Ishikawa (cell line): ENCODE measurements at regions not wholly inside any gene's neighbourhood (a gene's known extent, or its start where the extent isn't known, plus 50 kb on each side); places are given as distances from the start of the nearest gene placed in this dataset.

Experiments used
- CEBPB ChIP-seq: IDR thresholded peaks from 2 replicates; pipeline ENCODE4 v1.6.1; 2012
- CREB1 ChIP-seq: IDR thresholded peaks from 2 replicates; pipeline ENCODE4 v1.6.1; 2012; ENCODE audit warnings: low read depth
- EP300 ChIP-seq: IDR thresholded peaks from 2 replicates; pipeline ENCODE4 v1.6.1; 2012; ENCODE audit warnings: borderline replicate concordance
- FOXM1 ChIP-seq: IDR thresholded peaks from 2 replicates; pipeline ENCODE4 v1.6.1; 2012; ENCODE audit warnings: low read depth, borderline replicate concordance
- NFIC ChIP-seq: IDR thresholded peaks from 2 replicates; pipeline ENCODE4 v1.6.1; 2012
- RAD21 ChIP-seq: IDR thresholded peaks from 2 replicates; pipeline ENCODE4 v1.6.1; 2012; ENCODE audit warnings: low read depth
- TAF1 ChIP-seq: IDR thresholded peaks from 2 replicates; pipeline ENCODE4 v1.6.1; 2012; ENCODE audit warnings: low read depth, mild to moderate bottlenecking
- TCF12 ChIP-seq: IDR thresholded peaks from 2 replicates; pipeline ENCODE4 v1.6.1; 2012; ENCODE audit warnings: low read depth
- TEAD4 ChIP-seq: IDR thresholded peaks from 2 replicates; pipeline ENCODE4 v1.6.1; 2012
- YY1 ChIP-seq: IDR thresholded peaks from 2 replicates; pipeline ENCODE4 v1.6.1; 2012; ENCODE audit warnings: low read depth
- TF ChIP-seq, protein P1 (sequence below): IDR thresholded peaks from 2 replicates; pipeline ENCODE4 v1.6.1; 2012; ENCODE audit warnings: low read depth, mild to moderate bottlenecking
- TF ChIP-seq, protein P2 (sequence below): IDR thresholded peaks from 2 replicates; pipeline ENCODE4 v1.6.1; 2012
- TF ChIP-seq, protein P3 (sequence below): IDR thresholded peaks from 2 replicates; pipeline ENCODE4 v1.6.1; 2012

DNA sequence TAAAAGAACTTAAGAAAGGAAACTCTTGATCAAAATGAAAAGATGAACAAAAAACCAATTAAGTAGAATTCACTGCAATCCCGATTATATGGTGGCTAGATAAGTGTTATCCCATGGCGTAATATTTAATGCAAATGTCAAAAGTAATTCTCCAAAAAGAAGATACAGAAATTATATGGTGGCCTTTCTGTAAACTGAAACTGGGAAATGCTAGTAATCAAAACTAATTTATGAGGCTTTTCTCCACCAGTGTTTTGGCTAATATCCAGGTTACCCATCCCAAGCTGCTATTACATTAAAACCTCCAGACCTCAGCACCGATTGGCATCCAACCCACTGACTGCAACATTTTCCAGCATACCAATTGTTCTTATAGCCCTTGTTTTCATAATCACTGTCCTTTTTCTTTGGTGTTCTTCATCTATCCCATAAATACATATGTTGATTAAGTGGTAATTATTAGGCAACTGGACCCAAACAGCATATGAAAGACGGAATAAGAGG, 77.2 kb upstream of the TNRC6A start:
- TF ChIP-seq YY1 (no peak), EP300 (no peak), TCF12 (no peak), TAF1 (no peak), FOXM1 (no peak), NFIC (no peak), TEAD4 (no peak), CREB1 (no peak), RAD21 (no peak), CEBPB (no peak)
- TF ChIP-seq, protein P1, sequence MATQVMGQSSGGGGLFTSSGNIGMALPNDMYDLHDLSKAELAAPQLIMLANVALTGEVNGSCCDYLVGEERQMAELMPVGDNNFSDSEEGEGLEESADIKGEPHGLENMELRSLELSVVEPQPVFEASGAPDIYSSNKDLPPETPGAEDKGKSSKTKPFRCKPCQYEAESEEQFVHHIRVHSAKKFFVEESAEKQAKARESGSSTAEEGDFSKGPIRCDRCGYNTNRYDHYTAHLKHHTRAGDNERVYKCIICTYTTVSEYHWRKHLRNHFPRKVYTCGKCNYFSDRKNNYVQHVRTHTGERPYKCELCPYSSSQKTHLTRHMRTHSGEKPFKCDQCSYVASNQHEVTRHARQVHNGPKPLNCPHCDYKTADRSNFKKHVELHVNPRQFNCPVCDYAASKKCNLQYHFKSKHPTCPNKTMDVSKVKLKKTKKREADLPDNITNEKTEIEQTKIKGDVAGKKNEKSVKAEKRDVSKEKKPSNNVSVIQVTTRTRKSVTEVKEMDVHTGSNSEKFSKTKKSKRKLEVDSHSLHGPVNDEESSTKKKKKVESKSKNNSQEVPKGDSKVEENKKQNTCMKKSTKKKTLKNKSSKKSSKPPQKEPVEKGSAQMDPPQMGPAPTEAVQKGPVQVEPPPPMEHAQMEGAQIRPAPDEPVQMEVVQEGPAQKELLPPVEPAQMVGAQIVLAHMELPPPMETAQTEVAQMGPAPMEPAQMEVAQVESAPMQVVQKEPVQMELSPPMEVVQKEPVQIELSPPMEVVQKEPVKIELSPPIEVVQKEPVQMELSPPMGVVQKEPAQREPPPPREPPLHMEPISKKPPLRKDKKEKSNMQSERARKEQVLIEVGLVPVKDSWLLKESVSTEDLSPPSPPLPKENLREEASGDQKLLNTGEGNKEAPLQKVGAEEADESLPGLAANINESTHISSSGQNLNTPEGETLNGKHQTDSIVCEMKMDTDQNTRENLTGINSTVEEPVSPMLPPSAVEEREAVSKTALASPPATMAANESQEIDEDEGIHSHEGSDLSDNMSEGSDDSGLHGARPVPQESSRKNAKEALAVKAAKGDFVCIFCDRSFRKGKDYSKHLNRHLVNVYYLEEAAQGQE, result no peak
- TF ChIP-seq, protein P2, sequence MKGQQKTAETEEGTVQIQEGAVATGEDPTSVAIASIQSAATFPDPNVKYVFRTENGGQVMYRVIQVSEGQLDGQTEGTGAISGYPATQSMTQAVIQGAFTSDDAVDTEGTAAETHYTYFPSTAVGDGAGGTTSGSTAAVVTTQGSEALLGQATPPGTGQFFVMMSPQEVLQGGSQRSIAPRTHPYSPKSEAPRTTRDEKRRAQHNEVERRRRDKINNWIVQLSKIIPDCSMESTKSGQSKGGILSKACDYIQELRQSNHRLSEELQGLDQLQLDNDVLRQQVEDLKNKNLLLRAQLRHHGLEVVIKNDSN, result no peak
- TF ChIP-seq, protein P3, sequence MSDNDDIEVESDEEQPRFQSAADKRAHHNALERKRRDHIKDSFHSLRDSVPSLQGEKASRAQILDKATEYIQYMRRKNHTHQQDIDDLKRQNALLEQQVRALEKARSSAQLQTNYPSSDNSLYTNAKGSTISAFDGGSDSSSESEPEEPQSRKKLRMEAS, result no peak
